KOPT-K1 (cell line): ENCODE measurements at regions not wholly inside any gene's neighbourhood (a gene's known extent, or its start where the extent isn't known, plus 50 kb on each side); places are given as distances from the start of the nearest gene placed in this dataset.

ENCODE experiments used
- H3K27ac ChIP-seq: fragments of 200-600 bp; sonication (generic); 2 replicates; pipeline ENCODE4 v1.5.1; 2016; ENCODE audit warnings: antibody characterized with exemption, mild to moderate bottlenecking, low read depth, low read length; ENCODE audit not compliant: poor library complexity, severe bottlenecking
- H3K36me3 ChIP-seq: fragments of 200-600 bp; sonication (generic); 2 replicates; pipeline ENCODE4 v1.5.1; 2017; ENCODE audit warnings: antibody characterized with exemption, mild to moderate bottlenecking, low read length, moderate library complexity; ENCODE audit not compliant: insufficient read depth
- H3K9me3 ChIP-seq: fragments of 200-600 bp; sonication (generic); 2 replicates; pipeline ENCODE4 v1.5.1; 2017; ENCODE audit warnings: antibody characterized with exemption, low read length, mild to moderate bottlenecking; ENCODE audit not compliant: insufficient read depth, poor library complexity, severe bottlenecking

DNA sequence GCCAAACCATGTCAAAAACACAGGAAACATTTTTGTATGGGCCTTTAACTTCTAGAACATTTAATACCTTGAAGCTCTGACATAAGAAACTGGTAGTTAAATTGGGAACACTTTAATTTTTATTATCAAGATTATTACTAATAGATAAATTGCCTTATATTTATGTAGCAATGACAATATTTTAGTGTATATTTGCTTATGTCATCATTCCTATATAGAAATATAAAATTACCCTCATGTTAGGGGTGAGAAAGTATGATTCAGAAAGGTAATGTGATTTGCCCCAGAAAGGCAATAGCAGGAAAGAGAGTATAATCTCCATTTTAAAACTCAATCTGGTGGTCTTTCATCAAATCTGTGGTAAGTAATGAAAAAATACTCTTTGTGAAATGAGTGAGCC lies 147.4 kb downstream of the IL15 start:
- Histone ChIP-seq H3K9me3 (peaks cover 22% of the 10 kb centered on the region), H3K27ac (no peak overlapping the region), H3K36me3 (no peaks in the 10 kb centered on the region)

- Histone ChIP-seq H3K9me3 (peaks cover 9% of the 10 kb centered on the region), H3K27ac (no peak overlapping the region), H3K36me3 (no peaks in the 10 kb centered on the region)
Measured at GRCh38 chr4:141786946-141787345, 150.6 kb downstream of the IL15 start.

DNA sequence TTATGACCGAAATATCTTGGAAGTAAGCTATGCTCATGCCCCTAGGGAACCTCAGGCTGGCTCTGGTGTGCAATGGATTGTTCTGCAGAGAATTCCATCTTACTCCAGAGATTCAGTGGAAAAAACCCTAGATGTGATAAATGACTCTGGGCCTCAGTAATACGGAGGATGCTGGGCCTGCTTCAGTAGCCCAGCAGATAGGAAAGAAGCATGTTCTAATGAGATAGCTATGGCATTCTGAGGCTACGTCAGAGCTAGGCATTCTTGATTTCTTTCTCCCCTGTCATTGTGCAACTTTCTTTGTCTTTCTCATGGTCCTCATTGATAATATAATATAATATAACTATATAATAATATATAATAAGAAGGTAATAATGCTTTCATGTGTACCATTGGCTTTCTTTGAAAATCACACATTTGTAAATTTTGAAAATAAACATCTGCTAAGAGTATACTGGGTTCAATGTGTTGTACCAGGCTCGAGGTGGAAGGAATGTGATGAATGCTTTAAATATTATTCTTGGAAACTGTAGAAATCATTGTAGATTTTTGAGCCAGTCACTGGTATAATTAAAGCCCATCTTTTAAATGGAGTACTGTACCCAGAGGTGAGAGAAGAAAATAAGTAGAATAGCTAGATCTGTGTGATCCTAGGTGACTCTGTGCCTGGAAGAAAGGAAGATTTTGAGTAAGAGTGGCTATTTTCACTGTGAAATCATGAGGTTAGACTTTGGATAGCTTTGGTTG lies 152.0 kb downstream of the IL15 start:
- Histone ChIP-seq H3K9me3 (no peaks in the 10 kb centered on the region), H3K36me3 (no peaks in the 10 kb centered on the region), H3K27ac (no peak overlapping the region)

GRCh38 chr4:141789716-141790115 lies 153.3 kb downstream of the IL15 start:
- Histone ChIP-seq H3K9me3 (no peaks in the 10 kb centered on the region), H3K27ac (no peak overlapping the region), H3K36me3 (no peaks in the 10 kb centered on the region)

GRCh38 chr4:141792164-141792563 lies 155.8 kb downstream of the IL15 start:
- Histone ChIP-seq H3K9me3 (no peaks in the 10 kb centered on the region), H3K27ac (no peak overlapping the region)

GRCh38 chr4:141797966-141798365 lies 161.6 kb downstream of the IL15 start:
- no peaks in the 10 kb centered on the region for H3K9me3 ChIP-seq
- no peak overlapping the region for H3K27ac ChIP-seq
- H3K36me3 ChIP-seq: no peaks in the 10 kb centered on the region

More at GRCh38 chr4:141792164-141792563, 155.8 kb downstream of the IL15 start:
- H3K36me3 ChIP-seq: no peaks in the 10 kb centered on the region

DNA sequence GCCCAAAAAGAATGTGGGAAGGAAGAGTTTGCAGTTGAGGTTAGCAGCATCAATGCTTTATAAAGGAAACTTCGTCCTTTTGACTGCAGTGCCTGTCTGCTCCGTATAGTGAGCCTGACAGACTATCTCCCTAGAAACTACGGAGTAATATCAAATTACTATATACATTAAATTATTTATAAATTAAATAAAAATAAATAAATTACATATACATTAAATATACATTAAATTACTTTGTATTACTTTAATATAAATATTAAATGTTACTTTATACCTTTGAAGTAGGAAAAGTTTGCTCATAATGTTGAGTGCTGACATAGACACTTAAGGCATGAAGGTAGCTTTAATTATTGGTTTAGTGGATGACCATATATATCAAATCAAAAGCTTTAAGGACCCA lies 165.2 kb downstream of the IL15 start:
- no peaks in the 10 kb centered on the region for H3K36me3 ChIP-seq
- no peak overlapping the region for H3K27ac ChIP-seq
- no peaks in the 10 kb centered on the region for H3K9me3 ChIP-seq

DNA sequence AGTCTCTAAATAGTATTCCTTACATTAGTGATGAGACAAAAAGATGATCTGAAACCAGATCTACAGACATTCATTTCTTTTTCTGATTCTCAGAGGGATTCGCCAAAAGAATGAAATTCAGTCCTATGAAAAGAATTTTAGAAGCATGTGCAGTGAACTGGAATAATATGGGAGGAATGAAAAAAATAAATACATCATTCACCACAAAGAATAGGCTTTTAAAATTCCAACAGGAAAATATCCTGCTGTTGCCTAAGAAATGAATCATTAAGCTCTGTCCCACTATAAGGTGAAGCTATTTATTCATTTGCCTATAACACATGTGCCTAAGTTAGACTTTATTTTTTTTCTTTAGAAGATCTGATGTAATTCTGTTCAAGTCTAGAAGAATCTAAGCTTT lies 165.9 kb downstream of the IL15 start:
- Histone ChIP-seq H3K9me3 (no peaks in the 10 kb centered on the region), H3K27ac (no peak overlapping the region), H3K36me3 (no peaks in the 10 kb centered on the region)

GRCh38 chr4:141804836-141805235 lies 168.5 kb downstream of the IL15 start:
- Histone ChIP-seq H3K9me3 (no peaks in the 10 kb centered on the region), H3K36me3 (no peaks in the 10 kb centered on the region), H3K27ac (no peak overlapping the region)

DNA sequence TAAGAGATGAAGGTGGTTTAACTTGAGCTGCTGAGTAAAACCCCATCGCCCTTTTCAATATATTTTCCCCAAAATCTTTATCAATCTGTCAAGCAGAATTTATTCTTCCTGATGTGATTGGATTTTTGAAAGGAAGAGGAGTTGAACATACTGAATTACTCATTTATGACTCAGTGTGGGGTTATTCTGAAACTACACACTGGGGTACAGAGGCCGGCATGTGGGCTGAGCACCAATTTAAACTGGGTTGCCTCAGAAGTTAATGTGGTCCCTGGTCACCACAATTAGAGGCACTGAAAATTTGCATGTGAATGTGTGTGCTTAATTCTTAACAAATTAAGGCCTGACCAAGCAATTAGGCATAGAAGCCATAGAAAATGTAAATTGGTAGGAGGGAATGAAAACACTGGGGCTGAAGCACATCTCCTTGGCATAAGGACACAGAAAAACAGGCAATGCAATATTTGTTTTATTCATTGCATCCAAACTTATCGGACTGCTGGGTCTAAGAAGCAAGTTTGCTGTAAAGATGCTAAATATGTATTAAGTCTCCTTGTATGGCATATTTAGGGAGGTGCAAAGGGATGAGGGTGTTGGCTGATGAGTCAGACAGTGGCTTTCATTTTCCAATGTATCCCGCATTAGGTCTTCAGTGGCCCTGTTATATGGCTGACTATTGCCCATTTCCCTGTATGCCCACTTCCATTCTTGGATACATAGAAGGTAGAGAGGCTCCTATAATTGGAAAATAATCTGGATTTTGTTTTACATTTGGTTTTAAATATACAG lies 170.9 kb downstream of the IL15 start:
- no peak overlapping the region for H3K27ac ChIP-seq
- H3K9me3 ChIP-seq: no peaks in the 10 kb centered on the region
- no peaks in the 10 kb centered on the region for H3K36me3 ChIP-seq

- Histone ChIP-seq H3K9me3 (no peaks in the 10 kb centered on the region), H3K27ac (no peak overlapping the region), H3K36me3 (no peaks in the 10 kb centered on the region)
Measured at GRCh38 chr4:141810038-141810711, 173.8 kb downstream of the IL15 start.

DNA sequence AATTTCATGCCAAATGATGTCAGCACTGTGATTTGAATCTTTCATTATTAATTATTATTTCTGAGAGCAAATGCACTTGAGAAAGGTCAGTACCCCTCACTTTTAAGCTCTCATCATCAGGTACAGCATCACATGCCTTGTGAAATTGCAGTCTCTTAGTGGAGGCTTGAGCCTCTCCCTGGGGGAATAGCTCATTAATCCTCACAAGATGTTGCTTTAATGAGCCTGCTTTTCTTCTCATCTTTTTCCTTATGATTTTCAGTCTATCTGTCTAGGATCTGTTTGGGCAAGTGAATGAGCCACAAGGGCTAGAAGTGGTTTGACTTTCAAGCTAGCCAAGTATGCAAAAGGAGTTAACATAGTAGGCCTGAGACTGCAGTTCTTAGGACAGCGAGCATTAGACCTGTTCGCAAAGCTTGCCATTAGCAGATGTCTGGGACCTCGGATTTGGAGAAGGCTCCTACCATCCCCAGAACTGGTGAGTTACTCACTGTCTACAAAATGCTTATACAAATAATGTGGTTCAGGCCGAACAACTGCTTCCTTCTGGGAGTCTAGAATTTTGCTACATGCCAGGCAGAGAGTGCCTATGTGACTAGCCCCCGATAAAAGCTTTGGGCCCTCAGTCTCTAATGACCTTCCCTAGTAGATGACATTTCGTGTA lies 174.5 kb downstream of the IL15 start:
- no peak overlapping the region for H3K27ac ChIP-seq
- no peaks in the 10 kb centered on the region for H3K9me3 ChIP-seq
- no peaks in the 10 kb centered on the region for H3K36me3 ChIP-seq

GRCh38 chr4:141812158-141812557 lies 175.8 kb downstream of the IL15 start:
- Histone ChIP-seq H3K36me3 (no peaks in the 10 kb centered on the region), H3K27ac (no peak overlapping the region), H3K9me3 (no peaks in the 10 kb centered on the region)

DNA sequence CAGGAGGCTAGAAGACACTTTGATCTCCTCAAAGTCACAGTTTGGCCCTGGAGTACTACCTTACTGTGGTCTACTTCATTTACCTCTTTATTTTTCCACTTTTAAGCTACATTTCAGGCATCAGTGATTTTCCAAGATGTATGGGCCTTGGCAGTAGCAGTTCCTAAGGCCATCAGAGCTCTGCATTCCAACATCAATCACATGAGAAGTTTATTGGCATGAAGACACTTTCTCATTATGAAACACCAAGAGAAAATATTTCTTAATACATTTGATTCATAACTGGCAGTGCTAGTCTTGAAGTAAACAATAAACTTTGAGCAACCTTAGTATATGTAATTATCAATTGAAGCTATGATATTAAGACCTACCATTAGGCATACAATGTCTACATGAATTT lies 178.1 kb downstream of the IL15 start:
- no peak overlapping the region for H3K27ac ChIP-seq
- no peaks in the 10 kb centered on the region for H3K9me3 ChIP-seq
- H3K36me3 ChIP-seq: no peaks in the 10 kb centered on the region

DNA sequence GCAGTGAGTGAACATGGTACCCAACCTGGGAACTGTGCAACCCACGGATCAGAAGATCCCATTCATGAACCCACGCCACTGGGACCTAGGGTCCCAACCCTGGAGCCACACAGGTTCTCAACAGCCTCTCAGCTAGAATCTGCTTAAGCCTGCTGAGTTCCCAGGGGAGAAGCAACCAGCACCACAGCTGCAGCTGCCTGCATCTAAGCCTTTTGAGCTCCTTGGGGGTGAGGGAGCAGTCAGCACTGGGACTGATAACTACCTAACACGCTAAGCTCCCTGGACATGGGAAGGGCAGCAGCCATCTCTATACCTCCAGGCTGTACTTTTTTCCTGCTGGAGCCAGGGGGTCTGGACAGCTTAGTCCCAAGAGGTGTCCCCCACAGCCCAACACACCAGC lies 179.3 kb downstream of the IL15 start:
- Histone ChIP-seq H3K36me3 (no peaks in the 10 kb centered on the region), H3K27ac (no peak overlapping the region), H3K9me3 (no peaks in the 10 kb centered on the region)
